Osteoblast (primary cell): ENCODE measurements at regions not wholly inside any gene's neighbourhood (a gene's known extent, or its start where the extent isn't known, plus 50 kb on each side); places are given as distances from the start of the nearest gene placed in this dataset.
"Not testable (repeated sequence)": the region's sequence is repeated elsewhere in the genome, so short reads cannot be mapped to it uniquely, and the experiment has no call there.

Experiments used
- DNase-seq: peaks from one replicate; pipeline ENCODE4 v3.0.0; 2011; ENCODE audit warnings: low spot score, mixed read lengths; ENCODE audit not compliant: insufficient read length; ENCODE audit errors: missing footprints
- H2AFZ ChIP-seq: 2 replicates; pipeline ENCODE4 v1.6.0; 2011; ENCODE audit warnings: mild to moderate bottlenecking, low read length
- H3K27ac ChIP-seq: 2 replicates; pipeline ENCODE4 v1.5.1; 2011; ENCODE audit warnings: mild to moderate bottlenecking, low read depth, low read length, moderate library complexity
- H3K27me3 ChIP-seq: 2 replicates; pipeline ENCODE4 v1.6.0; 2012; ENCODE audit warnings: mild to moderate bottlenecking, control low read depth, inconsistent platforms, low read length, moderate library complexity; ENCODE audit not compliant: insufficient read depth
- H3K36me3 ChIP-seq: 2 replicates; pipeline ENCODE4 v1.5.1; 2011; ENCODE audit warnings: mild to moderate bottlenecking, low read length, control low read depth, moderate library complexity; ENCODE audit not compliant: insufficient read depth
- H3K4me1 ChIP-seq: 2 replicates; pipeline ENCODE4 v1.5.1; 2011; ENCODE audit warnings: mild to moderate bottlenecking, low read length, control low read depth, moderate library complexity; ENCODE audit not compliant: insufficient read depth
- H3K4me2 ChIP-seq: 2 replicates; pipeline ENCODE4 v1.6.0; 2011; ENCODE audit warnings: mild to moderate bottlenecking, low read length; ENCODE audit not compliant: insufficient read depth
- H3K4me3 ChIP-seq: fragments of 200-600 bp; sonication (generic); 3 replicates; pipeline ENCODE4 v1.5.1; 2012; ENCODE audit warnings: mild to moderate bottlenecking, low read length, inconsistent platforms; ENCODE audit not compliant: insufficient read depth
- H3K79me2 ChIP-seq: 2 replicates; pipeline ENCODE4 v1.6.0; 2012; ENCODE audit warnings: mild to moderate bottlenecking, low read length, control low read depth, inconsistent platforms; ENCODE audit not compliant: insufficient read depth
- H3K9me3 ChIP-seq: 2 replicates; pipeline ENCODE4 v1.5.1; 2011; ENCODE audit warnings: low read depth, low read length, control low read depth
- H4K20me1 ChIP-seq: 2 replicates; pipeline ENCODE4 v1.6.0; 2012; ENCODE audit warnings: mild to moderate bottlenecking, low read length, control low read depth; ENCODE audit not compliant: insufficient read depth
- TF ChIP-seq, protein P1 (sequence below): IDR thresholded peaks from 2 replicates; pipeline ENCODE4 v1.5.1; 2011; ENCODE audit warnings: mild to moderate bottlenecking, low read depth, low read length, moderate library complexity; ENCODE audit errors: extremely low read depth

DNA sequence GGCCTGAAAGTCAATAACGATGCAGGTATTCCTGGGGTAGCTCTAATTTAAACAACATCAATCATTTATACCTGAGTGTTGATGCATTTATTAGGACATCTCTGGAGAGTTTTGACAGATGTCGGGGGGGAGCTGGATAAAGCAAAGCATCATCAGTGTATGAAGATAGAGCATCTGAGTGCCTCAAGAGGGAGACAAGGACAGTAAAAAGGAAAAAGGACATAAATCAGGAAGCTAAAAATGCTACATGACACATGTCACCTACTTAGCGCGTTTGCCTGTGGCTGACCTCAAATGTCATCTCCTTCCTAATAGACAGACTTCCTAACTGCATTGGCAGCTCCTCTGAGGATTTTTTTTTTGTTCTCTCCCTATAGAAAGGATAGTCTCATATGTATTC, 259.5 kb upstream of the PKP2 start:
- no peak overlapping the region for H3K27ac ChIP-seq
- no peaks in the 10 kb centered on the region for H4K20me1 ChIP-seq
- H3K4me2 ChIP-seq, result no peak overlapping the region
- H3K4me1 ChIP-seq, result no peaks in the 10 kb centered on the region
- DNase-seq, result no peak
- H3K9me3 ChIP-seq, result no peaks in the 10 kb centered on the region
- TF ChIP-seq, protein P1, sequence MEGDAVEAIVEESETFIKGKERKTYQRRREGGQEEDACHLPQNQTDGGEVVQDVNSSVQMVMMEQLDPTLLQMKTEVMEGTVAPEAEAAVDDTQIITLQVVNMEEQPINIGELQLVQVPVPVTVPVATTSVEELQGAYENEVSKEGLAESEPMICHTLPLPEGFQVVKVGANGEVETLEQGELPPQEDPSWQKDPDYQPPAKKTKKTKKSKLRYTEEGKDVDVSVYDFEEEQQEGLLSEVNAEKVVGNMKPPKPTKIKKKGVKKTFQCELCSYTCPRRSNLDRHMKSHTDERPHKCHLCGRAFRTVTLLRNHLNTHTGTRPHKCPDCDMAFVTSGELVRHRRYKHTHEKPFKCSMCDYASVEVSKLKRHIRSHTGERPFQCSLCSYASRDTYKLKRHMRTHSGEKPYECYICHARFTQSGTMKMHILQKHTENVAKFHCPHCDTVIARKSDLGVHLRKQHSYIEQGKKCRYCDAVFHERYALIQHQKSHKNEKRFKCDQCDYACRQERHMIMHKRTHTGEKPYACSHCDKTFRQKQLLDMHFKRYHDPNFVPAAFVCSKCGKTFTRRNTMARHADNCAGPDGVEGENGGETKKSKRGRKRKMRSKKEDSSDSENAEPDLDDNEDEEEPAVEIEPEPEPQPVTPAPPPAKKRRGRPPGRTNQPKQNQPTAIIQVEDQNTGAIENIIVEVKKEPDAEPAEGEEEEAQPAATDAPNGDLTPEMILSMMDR, result no peak
- no peak overlapping the region for H3K4me3 ChIP-seq
- H2AFZ ChIP-seq, result no peak overlapping the region
- H3K36me3 ChIP-seq, result no peaks in the 10 kb centered on the region
- no peaks in the 10 kb centered on the region for H3K27me3 ChIP-seq
- H3K79me2 ChIP-seq, result no peaks in the 10 kb centered on the region

DNA sequence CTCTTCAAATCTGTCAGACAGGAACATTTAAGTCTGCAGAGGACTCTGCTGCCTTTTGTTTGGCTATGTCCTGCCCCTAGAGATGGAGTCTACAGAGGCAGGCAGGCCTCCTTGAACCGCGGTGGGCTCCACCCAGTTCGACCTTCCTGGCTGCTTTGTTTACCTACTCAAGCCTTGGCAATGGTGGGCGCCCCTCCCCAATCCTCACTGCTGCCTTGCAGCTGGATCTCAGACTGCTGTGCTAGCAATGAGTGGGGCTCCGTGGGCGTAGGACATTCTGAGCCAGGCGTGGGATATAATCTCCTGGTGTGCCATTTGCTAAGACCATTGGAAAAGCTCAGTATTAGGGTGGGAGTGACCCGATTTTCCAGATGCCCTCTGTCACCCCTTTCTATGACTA, 250.7 kb upstream of the PKP2 start:
- not testable (repeated sequence) for H3K36me3 ChIP-seq, DNase-seq, H2AFZ ChIP-seq, H3K79me2 ChIP-seq, H4K20me1 ChIP-seq, H3K27ac ChIP-seq, H3K4me2 ChIP-seq, H3K4me1 ChIP-seq, H3K27me3 ChIP-seq, H3K4me3 ChIP-seq, H3K9me3 ChIP-seq

DNA sequence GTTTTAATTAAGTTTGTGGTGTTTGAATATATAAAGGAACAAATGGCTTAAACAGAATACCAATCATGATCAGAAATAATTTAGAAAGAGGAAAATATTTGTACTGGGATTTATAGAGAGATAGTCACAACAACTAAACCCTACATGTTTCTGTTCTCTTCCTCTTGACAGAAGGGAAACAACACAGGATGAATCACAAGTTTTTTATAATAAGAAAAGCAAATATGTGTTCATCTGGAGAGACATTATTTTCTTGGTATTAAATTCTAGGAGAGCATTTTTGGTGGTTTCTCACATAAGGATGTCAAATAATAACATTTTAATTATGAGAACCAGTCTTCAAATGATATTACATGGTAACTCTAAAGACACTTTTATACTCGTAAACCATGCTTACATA, 232.9 kb upstream of the PKP2 start:
- H4K20me1 ChIP-seq, result no peaks in the 10 kb centered on the region
- H3K9me3 ChIP-seq, result peaks cover 3% of the 10 kb centered on the region
- no peak overlapping the region for H3K4me2 ChIP-seq
- no peak overlapping the region for H3K4me3 ChIP-seq
- TF ChIP-seq, protein P1, result no peak
- H2AFZ ChIP-seq, result no peak overlapping the region
- H3K27ac ChIP-seq, result no peak overlapping the region
- H3K36me3 ChIP-seq, result no peaks in the 10 kb centered on the region
- H3K27me3 ChIP-seq, result no peaks in the 10 kb centered on the region
- no peak for DNase-seq
- no peaks in the 10 kb centered on the region for H3K4me1 ChIP-seq
- no peaks in the 10 kb centered on the region for H3K79me2 ChIP-seq

DNA sequence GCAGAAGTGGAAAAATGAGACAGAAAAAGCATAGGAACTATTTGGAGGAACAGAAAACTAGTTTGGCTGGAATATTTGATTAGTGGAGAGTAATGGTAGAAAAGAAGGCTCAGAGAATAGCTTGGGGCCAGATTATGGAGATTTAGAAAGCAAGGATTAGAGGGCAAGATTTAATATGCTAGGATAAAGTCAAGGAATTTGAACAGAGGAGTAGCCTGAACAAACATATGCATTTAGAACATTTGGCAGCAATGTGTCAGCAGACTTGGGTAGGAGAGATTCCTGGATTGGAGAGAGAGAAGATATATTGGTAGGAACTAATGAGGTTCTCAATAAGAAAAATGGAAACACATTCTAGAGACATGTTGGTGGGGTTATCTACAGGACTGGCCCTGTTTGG, 229.2 kb upstream of the PKP2 start:
- TF ChIP-seq, protein P1, result no peak
- no peaks in the 10 kb centered on the region for H3K79me2 ChIP-seq
- H3K36me3 ChIP-seq, result no peaks in the 10 kb centered on the region
- DNase-seq, result no peak
- no peaks in the 10 kb centered on the region for H3K27me3 ChIP-seq
- no peak overlapping the region for H3K27ac ChIP-seq
- no peak overlapping the region for H3K4me3 ChIP-seq
- no peaks in the 10 kb centered on the region for H3K9me3 ChIP-seq
- H2AFZ ChIP-seq, result no peak overlapping the region
- H3K4me1 ChIP-seq, result no peaks in the 10 kb centered on the region
- H4K20me1 ChIP-seq, result no peaks in the 10 kb centered on the region
- no peak overlapping the region for H3K4me2 ChIP-seq

DNA sequence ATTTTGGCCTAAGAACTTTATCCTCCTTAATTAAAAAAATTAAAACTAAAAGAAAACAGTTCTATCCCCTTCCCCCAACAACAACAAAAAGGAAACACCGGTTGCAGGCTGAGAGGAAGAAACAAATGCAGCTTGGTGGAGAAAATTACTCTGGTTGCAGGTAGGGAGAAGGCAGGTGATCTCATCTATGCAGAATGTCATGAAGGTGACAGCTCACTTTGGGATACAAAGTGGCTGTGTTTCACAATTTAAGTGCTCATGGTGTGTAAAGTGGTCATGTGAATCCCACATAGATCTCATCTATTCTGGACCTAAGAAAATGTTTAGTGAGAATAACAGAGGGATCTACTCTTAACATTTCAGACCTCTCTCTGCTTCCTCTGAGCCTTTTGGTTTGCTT, 219.7 kb upstream of the PKP2 start:
- H4K20me1 ChIP-seq, result no peaks in the 10 kb centered on the region
- no peak overlapping the region for H3K4me2 ChIP-seq
- no peaks in the 10 kb centered on the region for H3K79me2 ChIP-seq
- no peaks in the 10 kb centered on the region for H3K27me3 ChIP-seq
- H3K4me1 ChIP-seq, result no peaks in the 10 kb centered on the region
- no peak overlapping the region for H2AFZ ChIP-seq
- H3K4me3 ChIP-seq, result no peak overlapping the region
- no peak overlapping the region for H3K27ac ChIP-seq
- no peak for DNase-seq
- TF ChIP-seq, protein P1, result no peak
- no peaks in the 10 kb centered on the region for H3K36me3 ChIP-seq
- peaks cover 2% of the 10 kb centered on the region for H3K9me3 ChIP-seq
